Lung (tissue), 11 donors: ENCODE measurements at regions not wholly inside any gene's neighbourhood (a gene's known extent, or its start where the extent isn't known, plus 50 kb on each side); places are given as distances from the start of the nearest gene placed in this dataset.

ENCODE experiments used
- ATAC-seq: fragments of 200-7000 bp; cut with Tn5 transposase; one replicate; pipeline ENCODE4 v1.9.1; 2020; ENCODE audit warnings: moderate number of reproducible peaks; ENCODE audit not compliant: insufficient read depth, low FRiP score
- DNase-seq, 3 donors: peaks; one replicate each; pipeline ENCODE4 v3.0.0-alpha.2; 2013 to 2017
- H3K27ac ChIP-seq, 2 donors: one replicate each; pipeline ENCODE4 v1.5.1; 2013; ENCODE audit warnings: mild to moderate bottlenecking in 2 of 2, moderate library complexity in 2 of 2, control low read depth in 1 of 2, inconsistent platforms in 1 of 2, low read depth in 1 of 2, low read length in 1 of 2
- H3K27me3 ChIP-seq, 3 donors: one replicate each; pipeline ENCODE4 v1.5.1; 2013; ENCODE audit warnings: low read length in 2 of 3; ENCODE audit not compliant: control insufficient read depth in 3 of 3, insufficient read depth in 3 of 3
- H3K36me3 ChIP-seq, 4 donors: one replicate each; pipeline ENCODE4 v1.5.1; 2013; ENCODE audit warnings: low read length in 4 of 4, mild to moderate bottlenecking in 1 of 4, moderate library complexity in 1 of 4; ENCODE audit not compliant: control insufficient read depth in 4 of 4, insufficient read depth in 4 of 4
- H3K4me1 ChIP-seq, 5 donors: one replicate each; pipeline ENCODE4 v1.5.1; 2013; ENCODE audit warnings: low read length in 5 of 5, mild to moderate bottlenecking in 2 of 5, moderate library complexity in 1 of 5; ENCODE audit not compliant: control insufficient read depth in 5 of 5, insufficient read depth in 5 of 5
- H3K4me3 ChIP-seq: one replicate; pipeline ENCODE4 v1.5.1; 2013; ENCODE audit warnings: mild to moderate bottlenecking, control low read depth, moderate library complexity
- H3K9ac ChIP-seq, 2 donors: one replicate each; pipeline ENCODE4 v1.5.1; 2013; ENCODE audit warnings: low read length in 2 of 2, control low read depth in 1 of 2; ENCODE audit not compliant: insufficient read depth in 1 of 2
- H3K9me3 ChIP-seq, 4 donors: one replicate each; pipeline ENCODE4 v1.5.1; 2013; ENCODE audit warnings: low read length in 3 of 4, mild to moderate bottlenecking in 1 of 4, moderate library complexity in 1 of 4; ENCODE audit not compliant: control insufficient read depth in 4 of 4, insufficient read depth in 3 of 4
- WGBS, 2 donors: extraction: QIAGEN DNeasy Blood & Tissue Kit; methylation state at CpG; one replicate each; pipeline ENCODE4 v1.1.7; 2013; 5-methylcytosine and 5-hydroxymethylcytosine counted together
- TF ChIP-seq, protein P1 (sequence below): IDR thresholded peaks from 2 replicates; pipeline ENCODE4 v1.5.1; 2012; ENCODE audit warnings: mild to moderate bottlenecking; ENCODE audit errors: control extremely low read depth, extremely low read depth
- donor health status: control.
- donor health status: control.
- donor health status: Bipolar disorder and iron deficiency.
- donor health status: healthy.
- donor health status: DM: yes; HTN: yes; CAD: no.

DNA sequence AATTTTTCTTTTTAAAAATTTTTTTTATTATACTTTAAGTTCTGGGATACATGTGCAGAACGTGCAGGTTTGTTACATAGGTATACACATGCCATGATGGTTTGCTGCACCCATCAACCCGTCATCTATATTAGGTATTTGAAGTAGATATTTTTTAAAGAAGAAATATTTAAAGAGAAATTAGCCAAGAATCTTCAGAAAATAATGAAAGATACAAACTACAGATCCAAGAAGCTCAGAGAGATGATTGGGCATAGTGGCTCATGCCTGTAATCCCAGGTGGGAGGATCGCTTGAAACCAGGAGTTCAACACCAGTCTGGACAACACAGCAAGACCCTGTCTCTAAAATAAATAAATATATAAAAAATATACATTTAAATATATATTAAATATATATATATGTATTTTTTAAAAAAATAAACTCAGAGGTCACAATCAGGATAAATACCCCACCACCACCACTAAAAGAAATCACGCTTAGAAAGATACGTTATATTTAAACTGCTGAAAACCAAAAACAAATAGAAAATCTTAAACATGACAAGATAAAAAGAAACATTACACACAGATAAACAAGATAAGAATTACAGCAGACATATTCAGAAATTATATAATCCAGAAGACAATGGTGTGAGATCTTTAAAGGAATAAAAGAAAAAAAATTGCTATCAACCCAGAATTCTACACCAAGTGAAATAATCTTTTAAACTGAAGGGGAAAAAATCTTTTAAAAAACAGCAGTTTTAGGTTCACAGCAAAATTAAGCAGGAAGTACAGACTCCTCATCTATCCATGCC lies 57.5 kb downstream of the CSF2 start:
- no peaks in the 10 kb centered on the region for H3K27me3 ChIP-seq
- no peak overlapping the region for H3K4me3 ChIP-seq
- no peaks in the 10 kb centered on the region for H3K36me3 ChIP-seq
- no peak overlapping the region for H3K27ac ChIP-seq
- H3K9ac ChIP-seq, result no peak overlapping the region
- H3K9me3 ChIP-seq, result peaks cover 0 to 4% (median 2%) of the 10 kb centered on the region in 4 donors
- WGBS, 2 donors, result 77 to 97% methylated on average over 5 of the region's 5 CpGs
- ATAC-seq (no peak), DNase-seq (no peak)
- H3K4me1 ChIP-seq, result no peaks in the 10 kb centered on the region
- TF ChIP-seq, protein P1, sequence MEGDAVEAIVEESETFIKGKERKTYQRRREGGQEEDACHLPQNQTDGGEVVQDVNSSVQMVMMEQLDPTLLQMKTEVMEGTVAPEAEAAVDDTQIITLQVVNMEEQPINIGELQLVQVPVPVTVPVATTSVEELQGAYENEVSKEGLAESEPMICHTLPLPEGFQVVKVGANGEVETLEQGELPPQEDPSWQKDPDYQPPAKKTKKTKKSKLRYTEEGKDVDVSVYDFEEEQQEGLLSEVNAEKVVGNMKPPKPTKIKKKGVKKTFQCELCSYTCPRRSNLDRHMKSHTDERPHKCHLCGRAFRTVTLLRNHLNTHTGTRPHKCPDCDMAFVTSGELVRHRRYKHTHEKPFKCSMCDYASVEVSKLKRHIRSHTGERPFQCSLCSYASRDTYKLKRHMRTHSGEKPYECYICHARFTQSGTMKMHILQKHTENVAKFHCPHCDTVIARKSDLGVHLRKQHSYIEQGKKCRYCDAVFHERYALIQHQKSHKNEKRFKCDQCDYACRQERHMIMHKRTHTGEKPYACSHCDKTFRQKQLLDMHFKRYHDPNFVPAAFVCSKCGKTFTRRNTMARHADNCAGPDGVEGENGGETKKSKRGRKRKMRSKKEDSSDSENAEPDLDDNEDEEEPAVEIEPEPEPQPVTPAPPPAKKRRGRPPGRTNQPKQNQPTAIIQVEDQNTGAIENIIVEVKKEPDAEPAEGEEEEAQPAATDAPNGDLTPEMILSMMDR, result no peak

- Histone ChIP-seq H3K27ac (no peak overlapping the region), H3K4me3 (no peak overlapping the region), H3K36me3 (no peaks in the 10 kb centered on the region), H3K9me3 (peaks cover 0 to 4% (median 2%) of the 10 kb centered on the region in 4 donors), H3K27me3 (no peaks in the 10 kb centered on the region), H3K9ac (no peak overlapping the region), H3K4me1 (no peaks in the 10 kb centered on the region)
- ATAC-seq (no peak), DNase-seq (peak in 2 of 3 donors; percentile 59 to 69)
- WGBS, 2 donors, result 86 to 88% methylated on average over 1 of the region's 1 CpG
- TF ChIP-seq, protein P1, result no peak
Measured at GRCh38 chr5:132132138-132132537, 58.5 kb downstream of the CSF2 start.

DNA sequence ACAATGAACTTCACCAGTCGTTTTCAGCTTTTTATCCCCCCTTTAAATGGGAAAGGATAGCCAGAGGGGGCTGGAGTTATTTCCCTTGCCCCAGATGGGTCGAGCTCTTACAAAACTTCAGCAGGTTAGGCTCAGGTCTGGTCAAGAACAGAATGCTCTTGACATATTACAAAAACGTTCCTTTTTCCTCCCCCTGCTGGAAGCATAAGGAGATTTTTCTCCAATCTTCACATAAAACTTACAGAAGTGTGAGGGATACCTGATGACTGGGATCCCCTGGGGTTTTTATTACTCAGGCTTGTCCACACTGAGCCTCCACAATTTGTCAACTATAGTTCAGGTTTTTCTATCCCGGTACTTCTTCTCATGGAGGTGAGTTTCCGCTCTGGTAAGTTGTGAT lies 60.8 kb downstream of the CSF2 start:
- TF ChIP-seq, protein P1, result no peak
- no peaks in the 10 kb centered on the region for H3K27me3 ChIP-seq
- peaks cover 0 to 4% (median 3%) of the 10 kb centered on the region in 4 donors for H3K9me3 ChIP-seq
- no peaks in the 10 kb centered on the region for H3K4me1 ChIP-seq
- DNase-seq (peak in 1 of 3 donors; percentile 9), ATAC-seq (no peak)
- no peak overlapping the region for H3K27ac ChIP-seq
- no peaks in the 10 kb centered on the region for H3K36me3 ChIP-seq
- no peak overlapping the region for H3K9ac ChIP-seq
- 49 to 54% methylated on average over 5 of the region's 5 CpGs for WGBS, 2 donors
- no peak overlapping the region for H3K4me3 ChIP-seq

DNA sequence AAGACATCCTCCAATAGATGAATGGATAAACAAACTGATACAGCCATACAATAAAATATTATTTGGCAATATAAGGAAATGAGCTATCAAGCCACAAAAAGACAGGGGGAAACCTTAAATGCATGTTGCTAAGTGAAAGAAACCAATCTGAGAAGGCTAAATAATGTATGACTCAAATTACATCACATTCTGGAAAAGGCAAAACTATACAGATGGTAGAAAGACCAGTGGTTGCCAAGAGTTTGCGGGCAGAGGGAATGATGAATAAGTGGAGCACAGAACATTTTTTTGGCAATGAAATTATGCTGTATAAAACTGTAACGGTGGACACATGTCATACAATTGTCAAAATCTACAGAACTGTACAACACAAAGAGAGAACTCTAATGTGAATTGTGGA lies 63.3 kb downstream of the CSF2 start:
- Histone ChIP-seq H3K9ac (no peak overlapping the region), H3K27me3 (no peaks in the 10 kb centered on the region), H3K4me3 (no peak overlapping the region), H3K36me3 (no peaks in the 10 kb centered on the region), H3K9me3 (peaks cover 0 to 5% (median 0%) of the 10 kb centered on the region in 4 donors), H3K27ac (no peak overlapping the region), H3K4me1 (no peaks in the 10 kb centered on the region)
- ATAC-seq, result no peak
- DNase-seq, result no peak
- 81 to 86% methylated on average over 2 of the region's 2 CpGs for WGBS, 2 donors
- TF ChIP-seq, protein P1, result no peak
